ENCODE measurements at regions not wholly inside any gene's neighbourhood (a gene's known extent, or its start where the extent isn't known, plus 50 kb on each side); places are given as distances from the start of the nearest gene placed in this dataset.

DNA sequence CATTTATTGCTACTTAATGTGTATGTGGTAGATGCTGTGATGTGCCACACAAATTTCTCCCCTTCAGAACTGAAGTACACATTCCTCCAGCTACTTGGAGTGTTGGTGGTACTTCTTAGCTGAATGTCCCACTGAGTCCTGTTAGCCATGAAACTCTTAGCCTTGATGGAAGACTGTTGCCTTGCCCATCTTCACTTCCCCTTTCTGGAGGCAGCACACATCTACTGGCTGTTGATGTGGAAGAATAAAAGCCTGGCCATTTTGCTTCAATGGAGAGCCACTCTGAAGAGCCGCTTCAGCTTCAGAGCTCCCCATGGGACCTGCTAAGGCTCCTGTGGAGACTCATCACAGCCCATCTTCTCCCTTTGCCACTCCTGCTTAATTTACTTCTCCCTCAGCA, 157.7 kb upstream of the PITX2 start:
- DNase-seq = no peak

DNA sequence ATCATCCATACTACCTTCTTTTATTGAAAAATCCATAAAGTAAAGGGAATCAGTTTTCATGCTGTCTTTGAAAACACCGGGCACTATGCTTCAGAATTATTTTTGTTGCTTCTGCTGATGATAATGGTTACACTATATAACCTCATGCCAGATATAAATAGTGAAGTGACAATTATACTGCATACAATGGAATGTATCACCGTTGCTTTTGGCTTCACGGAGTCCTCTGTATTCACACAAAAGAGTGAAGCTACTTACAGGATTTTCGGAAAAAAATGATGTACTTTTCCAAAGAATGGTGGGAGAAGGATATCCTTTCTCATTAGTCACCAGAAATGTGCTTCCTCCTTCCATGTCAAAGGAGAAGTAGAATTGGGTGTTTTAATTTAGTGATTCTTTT, 159.1 kb upstream of the PITX2 start:
- no peak for DNase-seq

DNA sequence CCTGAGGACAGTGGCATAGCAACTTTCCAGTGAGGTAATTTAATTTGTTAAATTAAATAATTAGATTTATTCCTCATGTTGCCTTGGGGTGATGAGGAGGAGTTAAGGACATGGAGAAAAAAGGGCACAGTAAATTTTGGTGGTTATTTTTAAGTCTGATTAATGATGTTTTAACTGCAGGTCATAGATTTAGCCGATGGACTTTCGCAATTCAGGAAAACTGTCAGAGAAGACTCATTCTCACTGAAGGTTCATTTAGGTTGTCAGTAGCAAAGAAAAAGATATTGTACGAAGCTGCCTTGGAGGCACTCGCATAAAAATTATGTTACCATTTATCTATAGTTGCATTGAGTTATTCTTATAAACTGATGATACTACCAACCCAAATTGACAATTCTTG, 164.2 kb upstream of the PITX2 start:
- DNase-seq = no peak

DNA sequence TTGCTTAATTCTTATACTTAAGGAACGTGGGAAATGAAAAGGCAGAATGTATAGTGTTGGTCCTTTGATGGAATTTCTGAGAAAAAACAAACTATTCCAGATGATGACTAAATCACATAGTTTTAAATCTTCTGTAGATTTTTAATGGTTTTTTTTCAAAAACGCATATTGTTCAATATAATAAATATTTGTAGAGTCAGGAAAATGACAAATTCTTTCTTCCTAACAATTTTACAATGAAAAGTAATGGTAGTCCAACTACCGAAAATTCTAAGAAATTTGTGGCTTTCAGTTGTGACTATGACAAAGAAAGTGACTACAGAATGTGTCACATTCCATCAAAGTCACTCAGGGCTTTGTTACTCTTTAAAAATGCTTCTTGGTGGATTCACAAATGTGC, 164.8 kb upstream of the PITX2 start:
- DNase-seq = no peak

DNA sequence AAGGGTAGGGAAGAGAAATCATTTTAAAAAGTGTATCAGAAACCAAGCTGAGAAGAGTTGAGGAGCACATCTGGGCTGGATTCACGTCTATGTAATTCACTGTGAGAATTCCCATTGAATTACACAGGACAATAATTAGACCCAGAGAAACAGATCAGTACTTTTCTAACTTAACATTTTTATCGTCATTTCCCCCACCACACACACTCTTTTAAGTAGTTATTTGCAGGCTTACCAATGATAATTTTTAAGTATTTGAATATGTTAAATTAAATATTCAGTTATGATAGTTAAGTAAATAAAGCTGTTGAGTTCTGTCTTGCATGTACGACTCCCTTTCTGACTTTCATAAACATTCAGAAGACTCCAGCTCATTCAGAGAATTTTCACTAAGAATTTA, 165.4 kb upstream of the PITX2 start:
- no peak for DNase-seq

DNA sequence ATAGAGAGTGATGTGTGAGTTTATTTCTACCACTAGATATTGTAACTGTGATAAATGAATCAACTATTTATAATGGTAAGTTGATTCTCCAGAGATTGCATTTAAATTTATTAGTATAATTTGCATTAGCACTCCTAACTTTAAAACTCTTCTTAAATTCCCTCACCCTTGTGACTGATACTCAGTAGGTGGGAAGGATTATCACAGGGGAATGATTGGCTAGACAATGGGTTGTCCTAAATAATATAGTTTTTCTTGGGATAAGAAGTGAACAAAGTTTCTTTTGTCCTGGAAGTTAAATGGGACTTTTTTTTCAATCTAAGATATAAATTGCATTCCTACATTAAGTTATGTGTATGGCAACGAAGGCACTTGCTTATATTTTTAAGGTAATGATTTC, 169.2 kb upstream of the PITX2 start:
- no peak for DNase-seq

DNA sequence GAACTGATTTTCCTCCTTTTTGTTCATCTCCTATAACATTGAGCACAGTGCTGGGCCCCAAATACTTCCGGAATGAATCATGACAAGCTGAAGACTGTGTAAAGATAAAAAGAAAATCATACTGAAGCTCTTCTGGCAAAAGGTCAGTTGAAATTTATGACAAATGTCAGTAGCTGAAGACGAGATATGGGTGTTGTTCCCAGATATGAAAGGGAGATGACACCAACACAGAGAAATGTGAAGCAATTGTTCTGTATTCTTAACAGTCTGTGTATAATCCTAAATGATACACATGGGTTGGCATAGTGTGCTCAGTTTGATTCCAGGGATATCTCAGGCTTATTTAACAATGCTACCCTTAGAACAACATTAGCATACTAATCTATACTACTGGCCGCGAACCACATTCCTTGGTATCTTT, 170.5 kb upstream of the PITX2 start:
- DNase-seq = no peak

DNA sequence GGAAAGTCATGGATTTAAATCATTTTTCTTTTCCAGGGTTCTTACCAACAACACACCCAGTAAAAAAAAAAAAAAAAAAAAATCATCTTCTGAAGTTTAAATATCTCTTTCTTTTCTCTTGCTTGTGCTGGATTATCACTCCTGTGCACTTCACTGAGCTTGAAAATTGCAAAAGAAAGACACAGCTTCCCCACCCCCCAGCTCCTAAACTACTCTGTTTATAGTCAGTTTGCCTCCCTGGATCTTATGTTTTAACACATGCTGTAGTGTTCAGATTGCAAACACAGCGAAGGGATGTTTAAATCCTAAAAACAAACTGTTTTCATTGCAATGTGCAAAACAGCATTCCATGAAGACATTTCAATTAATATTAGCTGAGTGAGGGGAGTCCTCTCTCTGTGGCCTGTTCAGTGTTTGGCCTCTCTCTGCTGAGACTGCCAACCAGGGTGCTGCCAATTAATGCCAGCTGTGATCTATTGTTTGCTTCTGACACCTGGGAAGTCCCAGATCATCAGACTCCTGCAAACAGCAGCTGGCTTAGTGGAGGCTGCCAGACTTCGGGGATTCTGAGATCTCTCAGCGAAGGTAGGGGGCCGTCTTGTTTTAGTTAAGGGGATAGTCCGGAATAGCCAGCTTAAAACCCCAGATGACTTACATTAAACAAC, 171.1 kb upstream of the PITX2 start:
- no peak for DNase-seq

DNA sequence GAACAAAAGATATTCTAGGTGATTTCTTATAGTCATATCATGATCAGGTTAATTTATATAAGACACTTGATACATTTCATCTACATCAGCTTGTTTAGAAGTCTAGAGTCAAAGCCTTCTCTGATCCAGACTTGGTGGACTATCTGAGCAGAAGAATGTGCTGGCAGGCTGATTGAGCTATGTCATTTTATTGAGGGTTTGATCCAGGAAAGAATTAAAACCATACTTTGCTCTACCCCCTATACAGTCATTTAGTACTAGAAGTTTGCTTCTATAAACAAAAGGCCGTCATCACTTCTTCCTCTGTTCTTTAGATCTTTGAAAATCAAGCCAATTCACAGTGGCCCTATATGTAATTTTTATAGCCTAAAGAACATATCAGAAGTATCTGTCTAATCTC, 173.1 kb upstream of the PITX2 start:
- no peak for DNase-seq

DNA sequence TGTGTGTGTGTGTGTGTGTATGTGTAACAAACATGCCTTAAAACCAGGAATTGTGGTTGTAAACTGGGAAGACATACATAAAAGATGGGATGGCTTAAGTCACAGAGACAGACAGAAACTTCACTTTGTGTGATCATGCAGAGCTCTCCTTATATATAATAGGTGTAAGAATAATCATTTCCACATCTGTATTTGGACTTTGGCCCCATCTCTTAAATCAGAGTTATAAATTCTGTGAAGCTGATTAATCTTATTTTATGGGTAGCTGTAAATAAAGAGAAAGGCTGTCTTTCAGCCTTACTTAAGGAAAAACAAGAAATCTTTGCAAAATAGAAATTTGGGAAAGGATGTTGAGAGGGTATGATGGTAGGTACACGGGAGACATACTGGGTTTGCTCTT, 174.6 kb upstream of the PITX2 start:
- DNase-seq = no peak

DNA sequence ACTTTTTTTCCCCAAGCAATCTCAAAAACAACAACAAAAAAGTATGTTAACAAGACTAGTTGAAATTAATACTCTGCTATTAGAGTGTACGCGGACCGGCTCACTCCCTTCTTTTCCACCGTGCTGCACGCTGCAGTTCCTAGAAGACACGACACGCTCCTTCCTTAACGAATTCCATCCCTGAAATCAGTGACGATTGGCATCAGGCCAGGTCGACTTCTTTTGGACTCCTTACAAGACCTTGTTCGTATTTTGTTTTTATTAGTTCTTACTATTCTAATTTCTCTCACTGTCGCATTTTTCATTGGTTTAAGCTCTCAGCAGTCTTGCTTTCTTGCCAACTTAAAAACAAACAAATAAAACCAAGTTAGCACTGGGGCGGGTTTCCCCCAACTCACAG, 175.8 kb upstream of the PITX2 start:
- no peak for DNase-seq

DNA sequence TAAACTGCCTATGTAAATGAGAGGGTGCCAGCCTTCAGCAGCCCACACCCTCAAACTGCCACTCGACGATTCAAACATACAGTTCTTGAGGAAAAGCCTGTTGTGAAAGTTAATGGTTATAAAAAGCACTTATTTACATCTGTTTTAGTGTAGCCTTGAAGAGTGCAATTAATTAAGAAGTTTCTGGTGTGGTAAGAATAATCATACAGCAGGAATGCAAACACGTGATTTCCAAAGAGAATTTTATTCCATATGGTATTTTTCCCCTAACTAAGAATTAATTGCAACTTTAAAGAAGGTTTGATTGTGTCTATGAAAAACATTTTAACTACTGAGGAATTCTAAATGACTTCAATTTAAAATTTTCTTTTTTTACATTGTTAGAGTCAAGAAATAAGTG, 176.3 kb upstream of the PITX2 start:
- no peak for DNase-seq

DNA sequence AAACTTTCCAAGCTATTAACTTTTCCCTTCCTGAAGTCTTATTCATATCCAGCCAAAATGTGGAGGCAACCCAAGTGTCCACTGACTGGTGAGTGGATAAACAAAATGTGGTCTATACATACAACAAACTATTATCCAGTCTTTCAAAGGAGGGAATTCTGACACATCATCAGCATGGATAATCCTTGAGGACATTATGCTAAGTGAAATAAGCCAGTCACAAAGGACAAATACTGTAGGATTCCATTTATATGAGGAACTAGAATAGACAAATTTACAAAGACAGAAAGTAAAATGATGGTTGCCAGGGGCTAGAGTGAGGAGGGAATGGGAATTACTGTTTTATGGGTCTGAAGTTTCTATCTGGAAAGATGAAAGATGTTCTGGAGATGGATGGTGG, 178.7 kb upstream of the PITX2 start:
- DNase-seq = no peak

DNA sequence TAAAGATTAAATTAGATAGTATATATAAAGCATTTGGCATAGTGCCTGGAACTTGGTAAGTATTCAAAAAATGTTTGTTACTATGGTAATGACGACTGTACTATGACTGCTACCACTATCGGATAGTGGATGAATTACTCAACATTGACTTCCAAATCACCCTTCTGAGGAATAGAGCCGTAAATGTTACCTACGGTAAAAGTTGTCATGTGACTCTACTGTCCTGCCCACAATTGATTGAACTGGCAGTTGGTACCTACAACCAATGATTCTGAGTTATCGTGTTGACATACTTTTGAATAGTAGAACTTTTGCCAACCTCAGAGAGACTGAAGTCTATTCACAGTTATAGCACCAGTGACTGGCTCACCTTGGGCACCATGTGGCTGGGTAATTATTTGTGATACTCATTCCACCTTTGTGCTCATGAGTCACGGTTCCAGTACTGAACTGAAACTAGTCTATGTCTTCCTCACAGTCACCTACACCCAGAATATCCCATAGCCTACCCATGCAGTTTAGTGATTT, 185.5 kb upstream of the PITX2 start:
- no peak for DNase-seq

DNA sequence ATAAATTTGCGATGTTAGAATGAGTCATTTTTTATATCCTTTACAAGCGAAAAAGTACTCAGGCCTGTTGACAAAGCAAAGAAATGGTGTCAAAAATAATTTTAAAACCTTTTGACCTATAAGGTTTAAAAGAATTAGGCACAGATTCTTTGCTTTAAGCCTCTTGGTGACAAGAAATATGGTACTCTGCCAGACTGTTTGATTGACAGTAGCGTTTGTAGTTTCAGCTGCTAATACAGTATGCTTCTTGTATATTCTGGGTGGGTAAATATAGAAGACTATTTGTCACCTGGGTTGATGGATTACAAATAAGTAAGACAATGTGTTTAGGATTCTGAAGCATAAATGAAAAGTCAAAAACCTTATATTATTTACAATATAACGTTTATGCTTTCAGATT, 193.1 kb upstream of the PITX2 start:
- no peak for DNase-seq

DNA sequence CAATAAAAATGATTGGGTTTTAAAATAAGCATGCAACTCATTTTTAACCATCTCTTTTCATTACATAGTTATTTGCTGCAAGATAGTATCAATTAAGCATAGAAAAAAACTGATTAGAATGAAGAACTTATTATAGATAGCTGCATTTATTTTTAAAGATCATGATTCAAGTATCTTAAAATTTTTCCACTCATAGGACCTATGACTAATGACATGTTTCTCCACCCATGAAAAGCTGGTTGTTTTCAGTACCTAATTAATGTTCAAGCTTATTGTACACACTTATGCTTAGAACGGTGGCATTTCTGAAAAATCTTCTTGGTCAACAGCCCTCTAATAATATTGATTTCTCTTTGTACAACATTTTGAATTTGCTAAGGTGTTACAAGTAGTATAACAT, 193.5 kb upstream of the PITX2 start:
- no peak for DNase-seq

DNA sequence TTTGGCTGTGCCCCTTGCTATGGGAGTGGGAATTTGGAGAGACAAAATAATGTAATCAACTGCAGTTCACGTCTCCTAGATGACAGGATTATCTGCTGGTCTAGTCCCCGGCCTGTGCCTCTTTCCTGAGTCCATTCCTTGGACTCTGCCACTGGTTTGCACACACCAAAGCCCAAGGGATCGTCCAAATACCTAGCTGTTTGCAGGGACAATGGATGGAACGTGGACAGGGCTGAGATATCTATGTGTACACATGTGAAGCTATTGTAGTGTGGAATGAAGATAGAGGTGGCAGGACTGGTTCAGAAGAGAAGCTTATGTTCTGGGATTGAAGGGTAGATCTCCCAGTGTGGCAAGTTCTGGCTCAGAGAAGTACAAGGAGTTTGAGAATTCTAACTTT, 198.3 kb upstream of the PITX2 start:
- no peak for DNase-seq

DNA sequence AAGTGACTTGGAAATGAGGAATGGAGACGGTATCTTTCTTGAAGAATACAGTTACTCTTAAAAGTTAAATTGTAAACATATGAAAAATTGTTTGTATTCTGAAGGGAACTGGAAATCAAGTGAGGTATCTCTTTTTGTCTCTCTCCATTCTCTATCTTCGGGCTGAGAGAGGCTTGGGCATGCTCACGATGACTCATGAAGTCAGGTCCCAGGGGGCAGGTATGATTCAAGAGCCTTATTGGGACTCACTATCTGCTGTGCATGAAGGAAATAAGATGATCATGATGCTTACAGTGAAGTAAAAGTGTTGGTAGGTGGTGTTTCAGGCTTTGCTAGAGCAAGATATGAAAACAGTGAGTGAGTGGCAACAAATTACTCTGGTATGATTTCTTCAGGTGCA, 200.4 kb upstream of the PITX2 start:
- DNase-seq = no peak

DNA sequence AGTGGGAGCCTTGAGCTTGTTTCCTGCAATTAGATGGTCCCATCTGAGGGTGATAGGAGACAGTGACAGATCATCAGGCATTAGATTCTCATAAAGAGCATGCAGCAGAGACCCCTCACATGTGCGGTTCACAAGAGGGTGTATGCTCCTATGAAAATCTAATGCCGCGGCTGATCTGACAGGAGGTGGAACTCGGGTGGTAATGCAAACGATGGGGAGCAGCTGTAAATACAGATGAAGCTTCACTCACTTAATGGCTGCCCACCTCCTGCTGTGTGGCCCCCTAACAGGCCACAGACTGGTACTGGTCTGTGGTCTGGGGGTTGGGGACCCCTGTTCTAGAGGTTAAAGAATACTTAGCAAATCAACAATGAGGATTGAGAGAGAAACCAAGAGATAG, 201.5 kb upstream of the PITX2 start:
- DNase-seq = no peak

DNA sequence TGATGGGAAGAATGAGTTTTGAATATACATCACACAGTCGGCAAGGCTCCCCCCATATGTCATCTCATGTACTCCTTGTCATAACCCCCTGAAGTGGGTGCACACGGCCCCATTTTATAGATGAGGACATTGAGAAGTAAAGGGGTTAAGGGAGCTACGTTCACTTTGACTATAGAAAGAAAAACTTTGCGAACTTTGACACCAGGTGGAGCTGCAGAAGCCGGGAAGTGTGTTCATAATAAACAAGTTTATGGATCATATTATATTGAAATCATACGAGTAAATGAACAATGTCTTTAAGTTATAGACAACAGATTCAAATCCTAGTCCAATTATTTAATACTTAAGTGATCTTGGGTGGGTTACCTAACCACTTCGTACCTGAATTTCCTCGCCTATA, 203.8 kb upstream of the PITX2 start:
- DNase-seq = no peak

DNA sequence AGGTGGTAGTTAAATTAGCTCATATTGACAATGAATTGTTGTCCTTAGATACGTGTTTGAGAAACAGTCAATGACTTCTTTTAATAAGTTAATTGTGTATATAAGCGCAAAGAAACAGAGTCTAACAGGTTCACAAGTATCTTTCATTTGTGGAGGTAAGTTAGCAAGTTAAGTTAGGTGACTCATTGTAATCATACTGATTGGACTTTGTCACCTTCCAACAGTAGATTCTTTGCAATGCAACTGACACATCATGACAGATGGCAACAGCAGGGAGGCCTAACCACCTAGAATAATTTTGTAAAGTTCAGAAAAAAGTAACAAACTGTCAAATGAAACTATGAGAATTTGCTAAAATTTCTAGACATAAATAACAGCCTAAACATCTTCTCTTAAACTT, 207.6 kb upstream of the PITX2 start:
- DNase-seq = no peak

DNA sequence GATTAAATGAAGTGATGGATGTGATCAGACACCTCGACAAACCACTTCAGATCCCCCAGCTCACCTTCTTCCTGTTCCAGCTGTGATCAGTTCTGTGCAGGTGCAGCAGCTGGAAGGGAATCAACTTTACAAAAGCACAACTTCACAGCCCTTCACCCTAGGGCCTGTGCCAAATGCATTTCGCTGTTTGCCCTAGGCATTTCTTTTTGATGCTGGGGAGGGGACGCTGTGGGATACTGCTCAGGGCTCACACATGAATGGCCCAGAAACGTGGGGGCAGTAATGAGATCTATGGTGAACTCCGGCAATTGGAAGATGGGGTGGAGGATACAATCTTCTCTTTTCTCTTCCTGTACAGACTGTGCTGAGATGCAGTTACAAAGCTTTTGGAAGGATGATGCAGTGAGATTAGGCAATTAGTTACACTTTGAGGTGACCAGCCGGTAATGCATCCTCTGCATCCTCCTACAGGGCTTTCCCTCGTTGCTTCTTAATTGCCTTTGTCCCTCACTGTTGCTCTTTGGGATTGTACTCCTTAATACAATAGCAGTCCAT, 215.1 kb upstream of the PITX2 start:
- no peak for DNase-seq

DNA sequence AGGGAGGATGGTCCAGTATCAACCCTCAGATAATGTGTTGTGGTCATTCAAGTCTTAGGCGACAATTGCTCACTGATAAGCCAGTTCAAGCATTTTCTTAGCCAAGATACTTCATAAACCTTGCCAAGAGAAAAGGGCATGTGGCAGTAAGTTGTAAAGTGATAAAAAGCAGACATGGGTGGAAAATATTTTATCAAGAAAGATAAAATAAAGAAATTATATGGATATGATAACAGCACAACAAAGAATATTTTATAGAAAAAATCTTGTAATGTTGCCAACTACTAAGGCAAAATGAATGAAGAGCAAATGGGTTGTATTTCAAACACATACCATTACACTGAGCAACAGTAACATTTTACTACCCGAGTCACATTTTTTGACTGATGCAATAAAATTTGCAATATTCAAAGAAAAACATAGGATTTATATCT, 217.4 kb upstream of the PITX2 start:
- DNase-seq = no peak

DNA sequence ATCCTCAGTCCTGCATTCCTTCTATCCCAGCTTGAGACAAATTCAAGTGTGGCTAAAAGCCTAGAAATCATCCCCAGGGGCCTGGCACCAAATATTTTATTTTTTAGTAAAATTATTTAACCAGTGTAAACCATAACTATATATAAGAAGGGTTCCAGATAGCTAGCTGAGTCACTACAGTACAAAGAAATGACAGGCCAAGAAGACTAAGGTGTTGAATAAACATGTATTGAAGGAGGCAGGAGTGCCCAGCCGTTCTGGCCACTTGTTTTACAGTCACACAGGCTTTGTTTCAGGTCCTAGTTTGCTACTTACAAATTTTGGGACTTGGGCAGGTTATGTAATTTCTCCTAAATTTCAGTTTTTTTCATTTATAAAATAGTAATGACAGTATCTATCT, 225.9 kb upstream of the PITX2 start:
- no peak for DNase-seq

DNA sequence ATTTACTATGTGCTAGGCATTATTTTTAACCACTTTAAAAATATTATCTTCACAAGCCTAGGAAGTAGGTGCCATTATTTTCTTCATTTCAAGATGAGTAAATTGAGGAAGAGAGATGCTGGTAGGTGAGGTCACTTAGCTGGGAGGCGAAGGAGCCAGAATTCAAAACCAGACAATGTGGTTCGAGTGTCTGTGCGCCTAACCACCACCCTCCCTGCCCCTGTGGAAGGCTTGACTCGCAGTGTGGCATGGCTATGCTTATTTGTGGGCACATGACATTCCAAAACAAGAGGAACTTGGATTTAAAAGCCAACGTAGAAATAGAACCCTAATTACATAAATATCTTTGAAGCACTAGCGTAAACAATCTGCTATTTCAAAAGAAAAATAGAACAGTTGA, 226.6 kb upstream of the PITX2 start:
- no peak for DNase-seq
